Tibial artery (tissue), 4 donors: ENCODE measurements at regions not wholly inside any gene's neighbourhood (a gene's known extent, or its start where the extent isn't known, plus 50 kb on each side); places are given as distances from the start of the nearest gene placed in this dataset.
"Not testable (repeated sequence)": the region's sequence is repeated elsewhere in the genome, so short reads cannot be mapped to it uniquely, and the experiment has no call there.

ENCODE experiments used
- DNase-seq, 2 donors: peaks; one replicate each; pipeline ENCODE4 v3.0.0-alpha.2; 2019
- H3K27ac ChIP-seq, 2 donors: fragments of 200-600 bp; sonication (generic) in 1 of 2; 1 replicate in 1 of 2; 2 replicates in 1 of 2; pipeline ENCODE4 v1.5.1; 2018 to 2019; ENCODE audit warnings: mild to moderate bottlenecking in 1 of 2
- H3K27me3 ChIP-seq, 2 donors: fragments of 200-600 bp; sonication (generic) in 1 of 2; one replicate each; pipeline versions ENCODE4 v1.5.1 to v1.6.0; 2016 to 2019
- H3K36me3 ChIP-seq, 3 donors: fragments of 200-600 bp; sonication (generic) in 2 of 3; one replicate each; pipeline ENCODE4 v1.5.1; 2016 to 2019; ENCODE audit warnings: mild to moderate bottlenecking in 2 of 3
- H3K4me1 ChIP-seq, 4 donors: fragments of 200-600 bp; sonication (generic) in 2 of 4; 1 replicate in 3 of 4; 2 replicates in 1 of 4; pipeline ENCODE4 v1.5.1; 2016 to 2019
- H3K4me3 ChIP-seq, 2 donors: fragments of 200-600 bp; sonication (generic) in 1 of 2; 1 replicate in 1 of 2; 2 replicates in 1 of 2; pipeline ENCODE4 v1.5.1; 2018 to 2019; ENCODE audit warnings: mild to moderate bottlenecking in 2 of 2
- H3K9me3 ChIP-seq, 3 donors: fragments of 200-600 bp; sonication (generic) in 1 of 3; one replicate each; pipeline ENCODE4 v1.5.1; 2016 to 2019
- CTCF ChIP-seq, 2 experiments: fragments of 200-600 bp in 1 of 2; fragments of 450-650 bp in 1 of 2; IDR thresholded peaks; one replicate each; pipeline ENCODE4 v1.5.1; 2017 to 2019; ENCODE audit warnings: antibody characterized with exemption in 2 of 2, mild to moderate bottlenecking in 1 of 2, moderate library complexity in 1 of 2
- intact Hi-C: fragments of 100-400 bp; cut with DNase I; formaldehyde crosslinking; loops from one replicate; pipeline ENCODE4 v1.15.0; 2023; ENCODE audit warnings: low total_unique reads

GRCh38 chr5:27462936-27463335 lies 424.6 kb upstream of the CDH9 start:
- no peak for DNase-seq
- TF ChIP-seq CTCF (IDR thresholded peaks at IDR 0.05): no peak
- no peak overlapping the region for H3K27ac ChIP-seq
- no peaks in the 10 kb centered on the region for H3K27me3 ChIP-seq
- no peak overlapping the region for H3K4me3 ChIP-seq
- H3K36me3 ChIP-seq: no peaks in the 10 kb centered on the region
- H3K9me3 ChIP-seq: no peaks in the 10 kb centered on the region
- intact Hi-C loops: no loop called here
- no peaks in the 10 kb centered on the region for H3K4me1 ChIP-seq

GRCh38 chr5:27458287-27458686 lies 419.9 kb upstream of the CDH9 start:
- Histone ChIP-seq H3K27ac (no peak overlapping the region), H3K27me3 (no peaks in the 10 kb centered on the region), H3K4me1 (no peaks in the 10 kb centered on the region), H3K9me3 (no peaks in the 10 kb centered on the region), H3K36me3 (no peaks in the 10 kb centered on the region), H3K4me3 (no peak overlapping the region)
- intact Hi-C loops: no loop called here
- no peak for DNase-seq
- TF ChIP-seq CTCF (IDR thresholded peaks at IDR 0.05): no peak

GRCh38 chr5:27451377-27451776 lies 413.0 kb upstream of the CDH9 start:
- Histone ChIP-seq H3K4me1 (no peaks in the 10 kb centered on the region), H3K36me3 (no peaks in the 10 kb centered on the region), H3K27ac (no peak overlapping the region), H3K27me3 (no peaks in the 10 kb centered on the region), H3K9me3 (no peaks in the 10 kb centered on the region), H3K4me3 (no peak overlapping the region)
- DNase-seq: no peak
- intact Hi-C loops: no loop called here
- TF ChIP-seq CTCF (IDR thresholded peaks at IDR 0.05): no peak

- no peaks in the 10 kb centered on the region for H3K36me3 ChIP-seq
Measured at GRCh38 chr5:27450607-27451006, 412.2 kb upstream of the CDH9 start.

GRCh38 chr5:27439383-27439782 lies 401.0 kb upstream of the CDH9 start:
- H3K4me1 ChIP-seq, H3K4me3 ChIP-seq, H3K9me3 ChIP-seq, intact Hi-C loops, H3K27ac ChIP-seq, DNase-seq, H3K36me3 ChIP-seq, H3K27me3 ChIP-seq: not testable (repeated sequence)

More at GRCh38 chr5:27450607-27451006, 412.2 kb upstream of the CDH9 start:
- Histone ChIP-seq H3K4me1 (no peaks in the 10 kb centered on the region), H3K9me3 (no peaks in the 10 kb centered on the region), H3K27ac (no peak overlapping the region), H3K27me3 (no peaks in the 10 kb centered on the region), H3K4me3 (no peak overlapping the region)
- TF ChIP-seq CTCF (IDR thresholded peaks at IDR 0.05): no peak
- DNase-seq: no peak
- intact Hi-C loops: no loop called here

GRCh38 chr5:27437594-27438200 lies 399.3 kb upstream of the CDH9 start:
- intact Hi-C loops: no loop called here
- H3K9me3 ChIP-seq: peaks cover 0 to 1% (median 0%) of the 10 kb centered on the region in 3 donors
- no peaks in the 10 kb centered on the region for H3K4me1 ChIP-seq
- no peak for DNase-seq
- no peaks in the 10 kb centered on the region for H3K36me3 ChIP-seq
- TF ChIP-seq CTCF (IDR thresholded peaks at IDR 0.05): no peak
- no peaks in the 10 kb centered on the region for H3K27me3 ChIP-seq
- no peak overlapping the region for H3K4me3 ChIP-seq
- H3K27ac ChIP-seq: no peak overlapping the region
